K562 (cell line): ENCODE measurements at regions not wholly inside any gene's neighbourhood (a gene's known extent, or its start where the extent isn't known, plus 50 kb on each side); places are given as distances from the start of the nearest gene placed in this dataset.

Experiments used
- ATAC-seq: fragments of 200-7000 bp; cut with Tn5 transposase; 3 replicates; pipeline ENCODE4 v1.9.1; 2020; ENCODE audit warnings: moderate library complexity
- BruUV-seq: library from RNA; stranded (reverse); fragments of 400-500 nt; replicated peaks from 2 replicates; lab custom pipeline; 2021; lab: Mats Ljungman, UMichigan
- CTCF ChIA-PET: fragments of 300-600 bp; formaldehyde crosslinking; extraction: SDS; loops from one replicate; lab custom pipeline; 2021; ENCODE audit warnings: low intra/inter-chr PET ratio; lab: Yijun Ruan, JAX
- POLR2A ChIA-PET: fragments of 300-600, 350-650 bp; sonication (Branson Sonifier 250); formaldehyde crosslinking; extraction: SDS; loops from one replicate; lab custom pipeline; 2021; ENCODE audit warnings: antibody characterized with exemption, inconsistent platforms; lab: Yijun Ruan, JAX
- DNase-seq, 4 experiments: peaks; one replicate each; pipeline versions ENCODE4 v3.0.0 to v3.0.0-alpha.2; 2011 to 2018; ENCODE audit warnings: low spot score in 3 of 4, mixed read lengths in 3 of 4; ENCODE audit errors: extremely low read depth in 1 of 4
- FAIRE-seq: peaks from 2 replicates; lab custom pipeline; 2011; peaks lifted over from hg19 to GRCh38; lab: Jason Lieb, UNC
- H2AFZ ChIP-seq: 2 replicates; pipeline ENCODE4 v1.6.0; 2011; ENCODE audit warnings: low read depth, low read length, control low read depth, inconsistent platforms
- H3K27ac ChIP-seq: fragments of 200-600 bp; 3 replicates; pipeline ENCODE4 v1.8.0; 2011; ENCODE audit warnings: low read depth, mild to moderate bottlenecking, control low read depth, inconsistent platforms, low read length, moderate library complexity, mixed read lengths; ENCODE audit errors: extremely low read depth
- H3K27me3 ChIP-seq, 2 experiments: fragments of 300-600 bp in 1 of 2; 2 replicates in 1 of 2; 3 replicates in 1 of 2; pipeline versions ENCODE4 v1.6.0 to v1.8.0; 2011; ENCODE audit warnings: inconsistent platforms in 2 of 2, low read length in 2 of 2, mild to moderate bottlenecking in 1 of 2, mixed read lengths in 1 of 2, moderate library complexity in 1 of 2; ENCODE audit not compliant: control insufficient read depth in 2 of 2, insufficient read depth in 2 of 2
- H3K36me3 ChIP-seq: fragments of 300-600 bp; 3 replicates; pipeline ENCODE4 v1.8.0; 2011; ENCODE audit warnings: mild to moderate bottlenecking, low read length, inconsistent platforms; ENCODE audit not compliant: control insufficient read depth, insufficient read depth
- H3K4me1 ChIP-seq, 2 experiments: fragments of 200-600 bp in 1 of 2; replicated peaks in 1 of 2; 2 replicates in 1 of 2; 3 replicates in 1 of 2; pipeline versions ENCODE4 v1.5.1 to v1.8.0; 2011; ENCODE audit warnings: inconsistent platforms in 2 of 2, low read length in 2 of 2, mild to moderate bottlenecking in 1 of 2, mixed read lengths in 1 of 2, moderate library complexity in 1 of 2; ENCODE audit not compliant: control insufficient read depth in 2 of 2, insufficient read depth in 2 of 2
- H3K4me2 ChIP-seq: 2 replicates; pipeline ENCODE4 v1.6.1; 2011; ENCODE audit warnings: low read length, control low read depth, inconsistent platforms, mixed read lengths; ENCODE audit not compliant: insufficient read depth
- H3K4me3 ChIP-seq: fragments of 200-600 bp; sonication (generic), shearing (Covaris generic); 2 replicates; pipeline ENCODE4 v1.5.1; 2016; ENCODE audit warnings: control low read depth, inconsistent platforms
- H3K79me2 ChIP-seq: fragments of 200-600 bp; 3 replicates; pipeline ENCODE4 v1.8.0; 2011; ENCODE audit warnings: low read length, inconsistent platforms; ENCODE audit not compliant: control insufficient read depth, insufficient read depth
- H3K9ac ChIP-seq, 2 experiments: 2 replicates each; pipeline versions ENCODE4 v1.6.0 to v1.6.1; 2011; ENCODE audit warnings: low read depth in 2 of 2, low read length in 2 of 2, control low read depth in 1 of 2, inconsistent platforms in 1 of 2, mild to moderate bottlenecking in 1 of 2, mixed read lengths in 1 of 2; ENCODE audit not compliant: insufficient read depth in 1 of 2
- H3K9me1 ChIP-seq: one replicate; pipeline ENCODE4 v1.6.0; 2011; ENCODE audit warnings: inconsistent platforms, mild to moderate bottlenecking, low read length, moderate library complexity; ENCODE audit not compliant: control insufficient read depth, insufficient read depth
- H3K9me3 ChIP-seq: replicated peaks from 2 replicates; pipeline ENCODE4 v1.5.1; 2011; ENCODE audit warnings: low read depth, low read length, inconsistent platforms; ENCODE audit not compliant: control insufficient read depth, insufficient read depth
- H4K20me1 ChIP-seq: replicated peaks from 2 replicates; pipeline ENCODE4 v1.6.1; 2011; ENCODE audit warnings: low read length, inconsistent platforms, mixed read lengths; ENCODE audit not compliant: control insufficient read depth, insufficient read depth
- ETS2 ChIP-seq: IDR thresholded peaks from 2 replicates; pipeline ENCODE4 v1.6.1; 2016; ENCODE audit warnings: borderline replicate concordance, missing genetic modification characterization, mild to moderate bottlenecking, moderate library complexity, missing compliant biosample characterization; ENCODE audit not compliant: poor library complexity, severe bottlenecking
- ETV1 ChIP-seq: fragments of 450-650 bp; conservative IDR thresholded peaks from 2 replicates; pipeline ENCODE4 v1.6.1; 2016; ENCODE audit warnings: missing genetic modification characterization, control low read depth, low read depth, missing compliant biosample characterization
- FOXJ2 ChIP-seq: fragments of 200-800 bp; sonication (Bioruptor generic); IDR thresholded peaks from 2 replicates; pipeline ENCODE4 v1.6.1; 2016; ENCODE audit warnings: missing genetic modification characterization, missing compliant biosample characterization
- HOMEZ ChIP-seq: fragments of 250-450 bp; sonication (Bioruptor Pico); IDR thresholded peaks from 2 replicates; pipeline ENCODE4 v1.4.0; 2020; ENCODE audit warnings: mild to moderate bottlenecking, moderate library complexity
- MAFF ChIP-seq: IDR thresholded peaks from 2 replicates; pipeline ENCODE4 v1.6.1; 2012; ENCODE audit warnings: low read length, improper control_type of control experiment
- MAFG ChIP-seq: fragments of 450-650 bp; conservative IDR thresholded peaks from 2 replicates; pipeline ENCODE4 v1.6.1; 2016; ENCODE audit warnings: missing genetic modification characterization, missing compliant biosample characterization
- MAFK ChIP-seq: IDR thresholded peaks from 2 replicates; pipeline ENCODE4 v1.6.1; 2011; ENCODE audit warnings: low read length, improper control_type of control experiment
- SRSF1 ChIP-seq: fragments of 200-400 bp; formaldehyde crosslinking; IDR thresholded peaks from 2 replicates; pipeline ENCODE4 v1.6.1; 2017; ENCODE audit warnings: mild to moderate bottlenecking, low read depth, low read length, moderate library complexity
- ZFX ChIP-seq: sonication (generic); formaldehyde crosslinking; IDR thresholded peaks from 2 replicates; pipeline ENCODE4 v1.8.0; 2022; ENCODE audit warnings: mild to moderate bottlenecking, missing genetic modification reagents, moderate library complexity
- ZNF316 ChIP-seq: fragments of 450-650 bp; IDR thresholded peaks from 2 replicates; pipeline ENCODE4 v1.6.1; 2016
- ZNF445 ChIP-seq: fragments of 250-450 bp; sonication (Bioruptor Pico); IDR thresholded peaks from 2 replicates; pipeline ENCODE4 v1.4.0; 2020; ENCODE audit warnings: low read depth, mild to moderate bottlenecking, moderate library complexity
- WGBS: fragments of 100-300 bp; shearing (Covaris generic); methylation state at CpG from one replicate; pipeline ENCODE4 v1.1.6; 2016; ENCODE audit warnings: low coverage, mixed read lengths; ENCODE audit not compliant: insufficient coverage; ENCODE audit errors: missing lambda C conversion rate; 5-methylcytosine and 5-hydroxymethylcytosine counted together
- in situ Hi-C: fragments of 300-500 bp; cut with MboI; formaldehyde crosslinking; loops from 4 replicates; pipeline ENCODE4 v1.15.0; 2018; ENCODE audit warnings: inconsistent platforms, mixed read lengths
- intact Hi-C: fragments of 100-400 bp; cut with micrococcal nuclease; formaldehyde crosslinking; loops from 2 replicates; pipeline ENCODE4 v1.14.2; 2022
- TF ChIP-seq, protein P1 (sequence below): fragments of 250-450 bp; sonication (Bioruptor Pico); IDR thresholded peaks from 2 replicates; pipeline ENCODE4 v1.5.1; 2021; ENCODE audit warnings: mild to moderate bottlenecking

DNA sequence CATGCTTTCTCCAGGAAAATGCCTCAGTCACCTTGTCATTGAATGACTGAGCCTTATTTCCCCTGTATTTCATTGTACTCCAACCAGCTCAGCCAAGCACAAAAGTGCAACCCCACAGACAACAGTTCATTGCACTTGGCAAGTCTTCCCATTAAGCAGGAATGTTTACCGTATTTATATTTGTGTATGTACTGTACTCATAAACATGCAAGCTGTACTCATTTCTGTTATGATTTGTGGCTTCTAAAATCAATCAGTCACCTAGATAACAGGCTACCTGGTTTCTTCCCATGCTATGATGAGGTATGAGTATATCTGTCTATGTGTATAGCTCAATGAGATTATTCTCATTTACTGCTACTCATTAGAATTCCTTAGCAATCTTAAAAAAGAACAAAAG lies 505.5 kb upstream of the FAM98A start (continued):
- TF ChIP-seq ZNF445 (CRISPR knock-in tag), result no peak
- no peak for TF ChIP-seq ETV1 (tag)
- no peak for TF ChIP-seq ETS2 (tag)
- TF ChIP-seq, protein P1, sequence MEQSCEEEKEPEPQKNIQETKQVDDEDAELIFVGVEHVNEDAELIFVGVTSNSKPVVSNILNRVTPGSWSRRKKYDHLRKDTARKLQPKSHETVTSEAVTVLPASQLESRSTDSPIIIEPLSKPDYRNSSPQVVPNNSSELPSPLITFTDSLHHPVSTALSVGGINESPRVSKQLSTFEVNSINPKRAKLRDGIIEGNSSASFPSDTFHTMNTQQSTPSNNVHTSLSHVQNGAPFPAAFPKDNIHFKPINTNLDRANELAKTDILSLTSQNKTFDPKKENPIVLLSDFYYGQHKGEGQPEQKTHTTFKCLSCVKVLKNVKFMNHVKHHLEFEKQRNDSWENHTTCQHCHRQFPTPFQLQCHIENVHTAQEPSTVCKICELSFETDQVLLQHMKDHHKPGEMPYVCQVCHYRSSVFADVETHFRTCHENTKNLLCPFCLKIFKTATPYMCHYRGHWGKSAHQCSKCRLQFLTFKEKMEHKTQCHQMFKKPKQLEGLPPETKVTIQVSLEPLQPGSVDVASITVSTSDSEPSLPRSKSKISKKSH (CRISPR knock-in tag), result no peak
- TF ChIP-seq SRSF1, result no peak
- TF ChIP-seq FOXJ2 (tag), result no peak
- no peak for TF ChIP-seq ZFX (CRISPR knock-in tag)
- TF ChIP-seq, all 486 proteins: peak for 0

DNA sequence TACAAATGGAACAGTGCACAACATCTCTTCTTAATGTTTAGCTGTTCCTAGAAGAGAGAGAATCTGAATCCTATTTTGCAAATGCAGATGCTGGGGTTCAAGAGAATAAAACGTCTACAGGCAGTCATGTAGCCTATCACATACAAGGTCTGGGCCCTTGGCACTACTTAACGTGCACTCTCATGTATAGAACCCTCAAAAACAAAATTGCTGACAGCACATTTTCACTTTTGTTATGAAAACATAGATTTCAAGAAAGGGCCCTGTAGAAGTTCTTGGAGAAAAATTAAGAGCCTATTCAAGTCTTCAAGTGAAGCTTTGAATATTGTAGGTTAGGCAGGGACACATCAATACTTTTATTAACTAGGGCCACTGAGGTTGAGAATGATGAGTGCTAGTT lies 504.3 kb upstream of the FAM98A start:
- no peak overlapping the region for H3K27ac ChIP-seq
- TF ChIP-seq MAFF (peak; percentile 53; the same call in 1 of the 2 replicates), HOMEZ (CRISPR knock-in tag) (no peak), ZNF316 (peak; percentile 46; the same call in 1 of the 2 replicates), MAFG (tag) (peak; percentile 39; the same call in 1 of the 2 replicates), MAFK (peak; percentile 61)
- DNase-seq, result no peak
- no peak overlapping the region for H3K4me3 ChIP-seq
- in situ Hi-C loops (no loop called here), intact Hi-C loops (no loop called here)
- H3K4me2 ChIP-seq, result no peak overlapping the region
- BruUV-seq, result no TSS peak
- no peaks in the 10 kb centered on the region for H4K20me1 ChIP-seq
- ChIA-PET POLR2A (no interaction called here), CTCF (no interaction called here)
- H3K36me3 ChIP-seq, result no peaks in the 10 kb centered on the region
- H2AFZ ChIP-seq, result no peak overlapping the region
- no peaks in the 10 kb centered on the region for H3K9me1 ChIP-seq
- ATAC-seq, result no peak
- H3K27me3 ChIP-seq, result no peaks in the 10 kb centered on the region
- no peaks in the 10 kb centered on the region for H3K9me3 ChIP-seq
- no peak overlapping the region for H3K9ac ChIP-seq
- no peaks in the 10 kb centered on the region for H3K4me1 ChIP-seq
- WGBS, result 0% methylated on average over 2 of the region's 2 CpGs
- no peaks in the 10 kb centered on the region for H3K79me2 ChIP-seq
- FAIRE-seq, result no peak
